DND-41 (cell line): ENCODE measurements at regions not wholly inside any gene's neighbourhood (a gene's known extent, or its start where the extent isn't known, plus 50 kb on each side); places are given as distances from the start of the nearest gene placed in this dataset.

ENCODE experiments used
- EZH2 ChIP-seq: IDR thresholded peaks from 3 replicates; pipeline ENCODE4 v1.6.1; 2012; ENCODE audit warnings: borderline replicate concordance, low read depth, mild to moderate bottlenecking, moderate library complexity, low read length, inconsistent platforms; ENCODE audit not compliant: severe bottlenecking
- TF ChIP-seq, protein P1 (sequence below): IDR thresholded peaks from 2 replicates; pipeline ENCODE4 v1.5.1; 2012; ENCODE audit warnings: borderline replicate concordance, low read length, moderate library complexity, mild to moderate bottlenecking; ENCODE audit not compliant: poor library complexity, severe bottlenecking; ENCODE audit errors: extremely low read depth

DNA sequence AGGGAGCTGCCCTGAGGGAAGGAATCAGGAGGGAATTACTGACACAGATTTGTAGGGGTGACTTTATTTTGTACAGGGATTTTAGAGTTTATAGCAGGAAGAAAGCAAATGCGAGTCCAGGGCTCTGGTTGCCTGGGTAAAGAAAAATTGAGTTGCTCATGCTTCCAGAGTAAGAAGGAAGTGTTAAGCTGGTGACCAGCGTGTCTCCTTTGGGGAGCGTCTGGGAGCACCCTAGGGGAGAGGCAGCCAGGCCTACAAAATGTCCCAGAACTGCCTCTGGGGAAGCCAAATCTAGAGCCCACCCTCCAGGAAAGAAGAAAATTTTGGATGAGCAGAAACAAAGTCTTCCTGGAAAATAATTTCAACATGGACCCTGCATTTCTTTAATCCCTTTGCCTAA is 147.0 kb downstream of the VAPA start:
- TF ChIP-seq, protein P1, sequence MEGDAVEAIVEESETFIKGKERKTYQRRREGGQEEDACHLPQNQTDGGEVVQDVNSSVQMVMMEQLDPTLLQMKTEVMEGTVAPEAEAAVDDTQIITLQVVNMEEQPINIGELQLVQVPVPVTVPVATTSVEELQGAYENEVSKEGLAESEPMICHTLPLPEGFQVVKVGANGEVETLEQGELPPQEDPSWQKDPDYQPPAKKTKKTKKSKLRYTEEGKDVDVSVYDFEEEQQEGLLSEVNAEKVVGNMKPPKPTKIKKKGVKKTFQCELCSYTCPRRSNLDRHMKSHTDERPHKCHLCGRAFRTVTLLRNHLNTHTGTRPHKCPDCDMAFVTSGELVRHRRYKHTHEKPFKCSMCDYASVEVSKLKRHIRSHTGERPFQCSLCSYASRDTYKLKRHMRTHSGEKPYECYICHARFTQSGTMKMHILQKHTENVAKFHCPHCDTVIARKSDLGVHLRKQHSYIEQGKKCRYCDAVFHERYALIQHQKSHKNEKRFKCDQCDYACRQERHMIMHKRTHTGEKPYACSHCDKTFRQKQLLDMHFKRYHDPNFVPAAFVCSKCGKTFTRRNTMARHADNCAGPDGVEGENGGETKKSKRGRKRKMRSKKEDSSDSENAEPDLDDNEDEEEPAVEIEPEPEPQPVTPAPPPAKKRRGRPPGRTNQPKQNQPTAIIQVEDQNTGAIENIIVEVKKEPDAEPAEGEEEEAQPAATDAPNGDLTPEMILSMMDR = no peak
- TF ChIP-seq EZH2 = no peak
